Erythroblast (primary cell): ENCODE measurements at regions not wholly inside any gene's neighbourhood (a gene's known extent, or its start where the extent isn't known, plus 50 kb on each side); places are given as distances from the start of the nearest gene placed in this dataset.

Experiments
- GATA1 ChIP-seq: IDR thresholded peaks from 2 replicates; pipeline ENCODE4 v1.6.1; 2011; ENCODE audit warnings: low read depth, mild to moderate bottlenecking, control low read depth, low read length, moderate library complexity
- POLR2A ChIP-seq: IDR thresholded peaks from 2 replicates; pipeline ENCODE4 v1.6.1; 2011; ENCODE audit warnings: mild to moderate bottlenecking, low read length

DNA sequence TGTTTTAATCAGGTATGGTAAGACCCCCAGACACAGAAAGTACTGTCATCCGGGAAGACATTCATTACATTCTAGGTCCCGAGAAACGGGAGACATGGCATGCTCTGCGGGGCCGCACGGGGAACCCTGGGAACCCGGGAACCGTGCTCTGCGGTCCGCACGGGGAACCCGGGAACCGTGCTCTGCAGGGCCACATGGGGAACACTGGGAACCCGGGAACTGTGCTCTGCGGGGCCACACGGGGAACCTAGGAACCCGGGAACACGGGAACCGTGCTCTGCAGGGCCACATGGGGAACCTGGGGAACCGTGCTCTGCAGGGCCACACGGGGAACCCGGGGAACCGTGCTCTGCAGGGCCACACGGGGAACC lies 165.6 kb upstream of the SULF2 start:
- no peak for TF ChIP-seq POLR2A
- TF ChIP-seq GATA1: no peak
